GM23248 (cell line): ENCODE measurements at regions not wholly inside any gene's neighbourhood (a gene's known extent, or its start where the extent isn't known, plus 50 kb on each side); places are given as distances from the start of the nearest gene placed in this dataset.

Experiments used
- EZH2 ChIP-seq: fragments of 200-600 bp; sonication (generic); IDR thresholded peaks from 2 replicates; pipeline ENCODE4 v1.6.1; 2018; ENCODE audit warnings: antibody characterized with exemption, mild to moderate bottlenecking; ENCODE audit not compliant: insufficient read depth, poor library complexity, severe bottlenecking
- EZH2phosphoT487 ChIP-seq: fragments of 200-600 bp; sonication (generic); IDR thresholded peaks from 2 replicates; pipeline ENCODE4 v1.6.1; 2018; ENCODE audit warnings: antibody characterized with exemption, moderate library complexity, mild to moderate bottlenecking, low read depth; ENCODE audit not compliant: insufficient read depth

DNA sequence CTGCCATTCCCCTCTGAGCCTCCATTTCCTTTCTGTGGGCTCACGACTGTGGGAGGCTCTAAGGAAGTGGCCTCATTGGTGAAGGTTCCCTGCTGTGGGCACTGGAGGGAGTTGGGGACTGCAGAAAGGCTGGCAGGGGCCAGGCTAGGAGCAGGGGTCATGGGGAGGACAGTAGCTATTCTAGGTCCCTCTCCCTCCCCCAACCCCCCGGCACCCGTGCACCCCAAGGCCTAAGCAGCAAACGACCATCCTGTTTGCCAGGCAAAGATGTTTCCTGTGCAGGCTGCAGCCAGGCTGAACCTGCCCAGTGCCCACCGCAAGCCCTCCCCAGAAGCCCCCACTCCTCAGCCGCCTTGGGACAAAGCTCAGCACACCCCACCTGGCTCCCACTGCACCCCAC lies 189.4 kb downstream of the MN1 start:
- TF ChIP-seq EZH2, result no peak
- no peak for TF ChIP-seq EZH2phosphoT487
